ENCODE measurements at regions not wholly inside any gene's neighbourhood (a gene's known extent, or its start where the extent isn't known, plus 50 kb on each side); places are given as distances from the start of the nearest gene placed in this dataset.

GRCh38 chr7:19623676-19624075, 85.2 kb downstream of the POLR1F start:
- no peak for TF ChIP-seq CTCF (conservative IDR thresholded peaks at IDR 0.05; ENCODE audit: low read depth)
- CTCF ChIA-PET: no interaction called here
- POLR2A ChIA-PET (ENCODE audit: low non-redundant PET): no interaction called here
- no peak overlapping the region for H3K27ac ChIP-seq
- DNase-seq (ENCODE audit: low spot score): no peak

- POLR2A ChIA-PET (ENCODE audit: low non-redundant PET): no interaction called here
- H3K27ac ChIP-seq: no peak overlapping the region
- CTCF ChIA-PET: no interaction called here
- peak; percentile 35 for DNase-seq (ENCODE audit: low spot score)
- peak; percentile 30 for TF ChIP-seq CTCF (conservative IDR thresholded peaks at IDR 0.05; ENCODE audit: low read depth)
Observed at GRCh38 chr7:19621740-19622139, 87.1 kb downstream of the POLR1F start.

GRCh38 chr7:19620470-19620869, 88.4 kb downstream of the POLR1F start:
- ChIA-PET CTCF (interaction anchor here (0.6 to 1.4 kb wide), 2 partner anchors 129 to 498 kb away, joined by 4 to 6 read pairs; no protein-coding TSS in a partner anchor), POLR2A (ENCODE audit: low non-redundant PET) (no interaction called here)
- no peak overlapping the region for H3K27ac ChIP-seq
- TF ChIP-seq CTCF (conservative IDR thresholded peaks at IDR 0.05; ENCODE audit: low read depth): no peak
- DNase-seq (ENCODE audit: low spot score): no peak

- no peak overlapping the region for H3K27ac ChIP-seq
- POLR2A ChIA-PET (ENCODE audit: low non-redundant PET): no interaction called here
- TF ChIP-seq CTCF (conservative IDR thresholded peaks at IDR 0.05; ENCODE audit: low read depth): no peak
- CTCF ChIA-PET: interaction anchor here (0.6 to 1.4 kb wide), 2 partner anchors 10 to 497 kb away, joined by 3 to 4 read pairs; no protein-coding TSS in a partner anchor
- no peak for DNase-seq (ENCODE audit: low spot score)
Observed at GRCh38 chr7:19619122-19619521, 89.7 kb downstream of the POLR1F start.

- TF ChIP-seq CTCF (conservative IDR thresholded peaks at IDR 0.05; ENCODE audit: low read depth): no peak
- CTCF ChIA-PET: no interaction called here
Observed at GRCh38 chr7:19617901-19618300, 90.9 kb downstream of the POLR1F start.

GRCh38 chr7:19610194-19610943, 98.5 kb downstream of the POLR1F start:
- no peak for TF ChIP-seq CTCF (conservative IDR thresholded peaks at IDR 0.05; ENCODE audit: low read depth)
- H3K27ac ChIP-seq: no peak overlapping the region
- ChIA-PET POLR2A (ENCODE audit: low non-redundant PET) (no interaction called here), CTCF (no interaction called here)
- DNase-seq (ENCODE audit: low spot score): no peak

More at GRCh38 chr7:19617901-19618300, 90.9 kb downstream of the POLR1F start:
- H3K27ac ChIP-seq: no peak overlapping the region
- POLR2A ChIA-PET (ENCODE audit: low non-redundant PET): no interaction called here
- no peak for DNase-seq (ENCODE audit: low spot score)

All from RWPE1 (cell line).